A204.1 (cell line): ENCODE measurements at regions not wholly inside any gene's neighbourhood (a gene's known extent, or its start where the extent isn't known, plus 50 kb on each side); places are given as distances from the start of the nearest gene placed in this dataset.

Experiments
- FAIRE-seq: peaks from 2 replicates; lab custom pipeline; 2012; peaks lifted over from hg19 to GRCh38; lab: Jason Lieb, UNC

DNA sequence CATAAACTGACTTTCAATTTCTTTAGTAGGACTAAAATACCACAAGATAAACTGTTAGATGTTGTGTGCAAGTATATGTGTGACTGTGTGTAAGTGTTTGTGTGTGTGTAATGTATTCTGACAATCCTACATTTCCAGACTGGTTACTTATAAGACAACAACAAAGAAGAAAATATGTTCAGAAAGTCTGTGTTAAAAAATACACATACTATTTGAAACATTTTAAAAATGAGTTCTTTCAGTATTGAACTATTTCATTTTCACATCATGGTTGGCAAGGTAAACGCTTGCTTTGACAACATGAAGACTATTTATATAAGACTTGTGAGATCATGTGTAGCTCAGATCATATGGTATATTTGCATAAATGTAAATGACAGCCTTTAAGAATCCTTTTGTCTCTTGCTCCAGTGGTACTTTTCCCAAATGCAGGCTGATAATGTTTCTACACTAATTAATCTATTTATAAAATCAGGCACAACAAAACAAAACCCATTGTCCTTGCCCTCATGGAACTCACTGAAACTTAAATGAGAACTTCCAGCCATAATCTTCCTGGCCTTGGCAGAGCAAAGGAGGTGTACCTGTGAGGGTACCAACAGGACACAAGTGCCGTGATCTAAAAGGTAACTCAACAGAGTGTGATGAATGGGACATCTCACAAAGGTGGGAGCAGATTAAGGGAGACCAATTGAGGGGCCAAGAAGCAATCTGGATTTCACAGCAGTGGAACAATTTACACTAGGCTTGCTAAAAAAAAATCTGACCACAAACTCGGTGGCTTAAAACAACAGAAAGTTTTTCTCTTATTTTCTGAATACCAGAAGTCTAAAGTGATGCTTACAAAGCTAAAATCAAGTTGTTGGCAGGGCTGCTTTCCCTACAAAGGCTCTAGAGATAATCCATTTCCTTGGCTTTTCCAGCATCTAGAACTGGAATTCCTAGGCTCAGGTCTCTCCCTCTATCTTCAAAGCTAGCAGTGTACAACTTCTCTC lies 349.0 kb downstream of the TBC1D4 start:
- FAIRE-seq: no peak

DNA sequence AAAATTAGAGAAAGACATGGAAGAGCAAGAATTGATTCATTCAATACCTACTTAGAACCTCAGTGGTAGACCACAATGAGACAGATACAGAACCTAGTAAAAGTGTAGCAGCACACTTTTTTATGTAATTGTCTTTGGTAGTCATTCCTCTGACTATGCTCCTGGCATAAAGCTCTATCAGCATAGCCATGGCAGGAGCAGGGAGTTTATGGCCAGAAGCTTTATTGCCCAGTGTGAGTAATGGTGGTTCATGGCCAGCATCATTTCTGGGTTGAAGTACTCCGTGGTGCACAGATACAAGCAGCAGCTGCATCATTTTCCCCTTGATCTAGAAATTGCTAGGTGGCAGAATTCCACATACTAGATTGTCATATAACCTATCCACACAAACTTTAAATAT lies 352.6 kb downstream of the TBC1D4 start:
- FAIRE-seq: no peak

DNA sequence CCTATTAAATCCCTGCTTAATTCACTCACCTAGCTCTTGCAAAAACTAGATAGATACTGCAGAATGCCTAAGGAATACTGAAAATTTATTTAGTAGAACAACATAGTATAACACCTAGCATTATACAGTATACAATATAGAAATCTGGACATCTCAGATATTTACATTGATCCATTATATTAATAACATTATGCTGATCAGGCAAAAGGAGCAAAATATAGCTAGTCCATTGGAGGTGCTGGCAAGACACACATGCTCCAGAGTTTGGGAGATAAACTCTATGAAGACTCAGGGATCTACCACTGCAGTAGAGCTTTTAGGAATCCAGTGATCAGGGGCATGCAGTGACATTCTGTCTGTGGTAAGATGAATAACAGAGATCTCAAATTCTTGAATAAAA lies 357.6 kb downstream of the TBC1D4 start:
- FAIRE-seq: no peak

DNA sequence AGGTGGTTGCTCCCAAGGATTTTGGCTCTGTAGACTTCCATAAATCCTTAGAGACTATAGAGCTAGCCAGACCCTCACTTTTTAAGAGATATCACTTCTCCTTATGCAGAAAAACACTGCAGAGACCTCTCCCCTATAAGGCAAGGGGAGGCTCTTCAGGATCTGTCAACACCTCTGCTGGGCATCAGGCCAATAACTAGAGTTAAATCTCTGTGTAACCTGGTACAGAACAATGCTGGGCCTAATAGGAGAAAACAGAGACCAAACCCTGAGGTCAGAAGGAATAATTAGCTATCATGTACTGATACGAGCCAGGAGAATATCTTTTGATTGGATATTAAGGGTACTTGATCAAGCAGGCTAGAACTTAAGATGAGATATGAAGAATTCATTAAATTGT lies 358.5 kb downstream of the TBC1D4 start:
- no peak for FAIRE-seq

DNA sequence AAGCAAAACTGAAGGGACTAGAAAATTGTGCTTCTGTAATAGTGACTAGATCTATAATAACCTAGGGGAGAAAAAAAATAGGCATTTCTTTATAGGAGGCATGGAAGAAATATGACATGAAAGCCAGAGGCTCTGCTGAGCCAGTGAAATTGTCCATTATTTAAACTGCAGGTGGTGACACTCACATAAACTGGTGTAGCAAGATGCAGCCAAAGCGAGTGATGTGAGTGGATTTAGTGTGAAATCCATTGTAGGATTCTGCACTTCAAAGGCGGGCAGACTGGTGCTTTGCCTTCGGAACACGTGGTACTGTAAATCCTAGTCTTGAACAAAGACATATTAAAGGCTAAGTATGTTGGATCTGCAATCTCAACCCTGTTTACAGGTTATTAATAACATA lies 361.9 kb downstream of the TBC1D4 start:
- no peak for FAIRE-seq

DNA sequence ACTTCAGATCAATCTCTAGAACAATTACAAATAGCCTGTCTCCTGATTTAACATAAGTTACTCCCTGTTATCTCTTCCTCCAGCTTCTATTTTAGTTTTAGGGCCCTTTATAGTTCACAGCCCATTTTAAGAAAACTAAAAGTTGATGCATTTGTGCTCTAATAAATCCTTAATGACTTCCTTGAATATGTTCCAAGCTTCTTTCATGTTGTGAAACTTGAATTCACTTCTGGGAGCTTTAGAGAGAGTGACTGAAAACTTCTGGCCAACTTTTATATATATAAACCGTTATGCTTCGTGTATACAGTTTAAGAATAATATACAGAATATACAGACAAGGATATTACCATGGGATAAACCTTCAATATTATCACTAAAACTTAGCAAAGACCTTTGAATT lies 366.8 kb downstream of the TBC1D4 start:
- FAIRE-seq: no peak

DNA sequence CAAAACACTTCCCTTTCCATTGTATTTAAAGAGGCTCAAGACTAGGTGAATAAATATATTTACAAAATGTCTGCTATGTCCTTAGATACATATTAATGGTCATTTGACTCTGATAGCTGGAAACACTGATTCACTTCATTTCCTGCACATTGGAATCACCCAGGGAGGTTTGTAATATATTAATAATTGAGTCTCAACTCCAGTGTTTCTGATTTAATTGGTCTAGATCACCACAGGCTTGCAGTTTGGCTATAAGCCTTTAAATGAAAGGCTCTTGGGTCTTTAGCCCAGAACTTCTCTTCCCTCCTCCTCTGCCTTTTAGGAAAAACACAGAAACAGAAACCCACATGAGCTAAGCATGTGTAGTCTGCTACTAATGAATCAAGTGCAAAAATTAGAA lies 378.0 kb downstream of the TBC1D4 start:
- FAIRE-seq: no peak

DNA sequence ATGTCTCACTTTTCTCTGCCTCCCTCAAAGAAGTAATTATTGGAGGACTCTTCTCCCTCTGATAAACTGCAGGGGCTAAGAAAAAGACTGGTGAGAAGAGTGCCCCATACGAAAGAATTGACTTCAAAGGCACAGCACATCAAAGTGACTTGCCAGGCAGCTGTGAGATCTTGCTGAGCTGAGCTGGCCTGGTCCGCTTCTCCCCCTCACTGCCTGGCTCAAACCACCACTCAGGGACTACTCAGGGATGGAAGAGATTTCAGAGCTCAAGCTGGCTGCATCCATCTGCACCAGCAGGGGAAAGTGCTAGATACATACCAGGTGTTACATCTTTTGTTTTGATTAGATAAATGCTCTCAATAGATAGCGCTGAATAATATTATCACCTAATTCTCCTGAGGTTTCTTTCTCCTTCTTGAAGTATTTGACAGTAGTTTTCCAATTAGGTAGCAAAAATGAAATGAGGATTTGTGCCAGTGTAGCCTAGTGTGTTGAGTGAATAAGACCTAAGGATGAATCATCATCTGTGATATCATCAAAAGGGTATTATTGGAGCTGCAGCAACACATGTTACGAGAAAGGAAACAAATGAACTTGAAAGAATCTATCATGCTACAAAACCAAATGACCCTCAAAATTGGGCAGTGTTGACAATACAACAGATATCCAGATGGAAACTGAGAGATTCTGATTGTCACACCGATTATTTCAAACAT lies 379.8 kb downstream of the TBC1D4 start:
- no peak for FAIRE-seq

DNA sequence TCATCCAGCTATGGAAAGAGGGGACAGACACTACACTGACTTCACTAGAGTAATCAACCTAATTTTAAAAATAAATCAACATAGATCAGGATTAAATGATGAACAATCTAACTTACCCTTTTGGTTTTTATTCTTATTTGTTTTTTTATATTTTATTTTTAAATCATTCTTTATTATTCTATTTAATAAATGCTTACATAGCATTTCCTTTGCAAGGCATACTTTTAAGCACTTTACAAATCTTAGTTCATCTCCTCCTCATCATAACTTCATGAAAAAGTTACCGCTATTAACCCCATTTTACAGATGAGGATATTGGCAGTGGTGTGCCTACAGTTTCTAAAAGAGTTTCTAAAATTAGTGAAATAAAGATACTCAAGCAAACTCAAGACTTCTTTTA lies 380.6 kb downstream of the TBC1D4 start:
- no peak for FAIRE-seq

DNA sequence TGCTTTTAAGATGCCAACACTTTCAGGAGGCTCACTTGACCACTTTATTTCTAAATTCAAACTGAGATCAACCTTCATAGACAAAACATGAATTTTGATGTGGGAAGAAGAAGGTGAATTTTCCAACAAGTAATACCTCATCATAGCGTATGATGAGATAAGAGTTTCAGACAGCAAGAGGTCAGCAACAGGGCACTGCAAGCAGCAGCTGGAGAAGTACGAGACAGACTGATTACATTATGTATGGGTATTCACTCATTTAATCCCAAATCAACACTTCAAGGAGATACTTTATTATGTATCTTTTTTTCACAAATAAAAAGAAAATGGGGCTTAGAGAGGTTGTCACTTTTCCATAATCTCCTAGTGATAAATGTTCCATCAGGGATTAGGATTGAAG lies 389.8 kb downstream of the TBC1D4 start:
- no peak for FAIRE-seq

DNA sequence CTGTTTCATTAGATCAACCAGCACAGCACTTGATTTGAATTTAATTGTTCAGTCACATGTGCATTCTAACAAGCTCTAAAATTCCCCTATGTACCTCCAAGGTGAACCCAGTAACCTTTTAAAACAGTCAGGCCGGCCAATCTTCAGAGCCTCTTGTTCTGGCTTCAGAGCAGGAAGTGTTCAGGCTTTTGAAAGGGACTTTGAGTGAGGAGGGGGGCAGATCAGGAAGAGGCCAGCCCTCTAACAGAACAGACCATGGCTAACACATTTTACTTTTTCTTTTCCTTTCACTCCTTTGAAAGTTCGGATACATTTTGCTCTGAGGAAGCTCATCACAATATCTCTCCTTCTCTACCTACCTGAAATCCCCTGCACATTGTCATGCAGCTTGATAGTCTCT lies 390.3 kb downstream of the TBC1D4 start:
- no peak for FAIRE-seq

DNA sequence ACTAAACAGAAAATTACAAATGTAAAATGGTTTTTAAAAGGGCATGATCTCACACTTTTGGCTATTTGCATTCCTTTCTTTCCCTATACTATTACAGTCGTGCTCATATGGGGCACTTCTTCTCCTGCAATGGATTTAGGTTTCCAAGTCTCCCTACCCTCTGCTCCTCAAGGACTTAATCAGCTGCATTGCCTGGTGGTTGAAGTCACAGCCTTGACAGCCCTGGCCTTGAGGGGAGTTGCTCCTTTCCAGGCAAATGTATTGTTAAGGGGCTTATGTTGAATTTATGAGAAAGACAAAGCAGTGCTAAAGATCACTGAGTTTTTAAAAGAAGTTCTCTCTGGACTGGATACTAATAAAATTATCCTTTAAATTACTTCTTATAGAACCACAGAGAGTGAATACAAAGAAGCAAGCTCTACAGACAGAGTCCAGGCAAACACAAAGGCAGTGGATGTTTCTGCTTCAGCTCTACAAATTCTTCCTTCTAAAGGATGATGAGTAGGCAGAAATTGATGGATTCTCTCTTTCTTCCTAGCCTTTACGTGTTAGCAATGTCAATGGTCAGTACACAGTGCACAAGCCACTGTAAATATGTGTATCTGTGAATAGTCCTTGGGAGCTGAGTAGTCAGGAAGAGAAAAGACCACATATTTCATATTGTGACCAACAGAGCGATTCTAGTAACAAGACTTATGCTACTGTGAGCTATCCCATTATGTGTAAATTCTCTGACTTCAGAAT lies 390.9 kb downstream of the TBC1D4 start:
- no peak for FAIRE-seq

DNA sequence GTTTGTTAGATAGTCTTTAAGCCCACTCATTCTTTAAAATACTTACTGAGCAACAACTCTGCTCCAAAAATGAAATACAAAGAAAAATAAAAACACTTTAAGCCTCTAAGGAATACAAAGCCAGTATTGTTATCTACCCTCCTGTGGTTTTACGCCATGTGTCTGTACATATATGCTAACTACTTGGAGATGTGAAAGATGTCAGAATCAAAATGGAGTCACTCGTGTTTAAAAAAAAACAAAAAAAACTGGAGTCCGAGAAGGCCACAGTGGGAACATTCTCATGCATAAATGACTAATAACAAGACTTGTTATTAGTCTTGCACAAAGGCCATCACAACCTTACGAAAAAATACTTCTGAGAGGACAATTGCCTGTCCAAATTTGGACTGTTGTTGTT lies 393.1 kb downstream of the TBC1D4 start:
- FAIRE-seq: no peak

DNA sequence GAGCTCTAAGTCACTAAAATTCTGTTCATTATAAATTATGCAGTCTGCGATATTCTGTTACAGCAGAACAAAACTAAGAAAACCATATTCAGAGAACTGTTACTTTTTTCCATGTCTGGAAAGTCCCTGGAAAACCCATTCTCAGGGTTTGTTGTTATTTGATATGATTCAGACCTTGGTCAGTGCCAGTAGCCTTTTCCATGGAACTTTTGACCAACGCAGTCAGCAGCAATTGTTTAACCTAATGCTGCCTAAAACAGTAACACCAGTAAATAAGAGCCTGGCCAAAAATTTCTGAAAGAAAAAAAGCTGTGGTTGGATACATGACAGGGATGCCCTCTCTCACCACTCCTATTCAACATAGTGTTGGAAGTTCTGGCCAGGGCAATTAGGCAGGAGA lies 402.7 kb downstream of the TBC1D4 start:
- FAIRE-seq: no peak

DNA sequence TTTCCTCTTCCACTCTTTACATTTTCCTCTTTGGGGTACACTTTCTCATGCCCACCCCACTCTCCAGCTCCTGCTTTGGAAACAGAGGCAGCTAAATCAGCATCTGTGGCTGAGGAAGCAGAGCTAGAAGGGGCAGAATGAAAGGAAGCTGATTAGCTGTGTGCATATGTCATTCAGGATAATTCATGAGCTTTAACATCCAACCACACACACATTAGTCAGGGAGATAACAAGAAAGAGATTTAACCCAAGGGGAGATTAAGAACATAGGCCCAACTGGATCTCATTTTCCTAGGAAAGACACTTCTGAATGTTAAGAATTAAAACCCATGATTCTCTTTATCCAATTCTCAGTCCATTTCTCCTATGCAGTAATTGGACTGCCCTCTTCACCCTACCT lies 405.5 kb downstream of the TBC1D4 start:
- FAIRE-seq: no peak

DNA sequence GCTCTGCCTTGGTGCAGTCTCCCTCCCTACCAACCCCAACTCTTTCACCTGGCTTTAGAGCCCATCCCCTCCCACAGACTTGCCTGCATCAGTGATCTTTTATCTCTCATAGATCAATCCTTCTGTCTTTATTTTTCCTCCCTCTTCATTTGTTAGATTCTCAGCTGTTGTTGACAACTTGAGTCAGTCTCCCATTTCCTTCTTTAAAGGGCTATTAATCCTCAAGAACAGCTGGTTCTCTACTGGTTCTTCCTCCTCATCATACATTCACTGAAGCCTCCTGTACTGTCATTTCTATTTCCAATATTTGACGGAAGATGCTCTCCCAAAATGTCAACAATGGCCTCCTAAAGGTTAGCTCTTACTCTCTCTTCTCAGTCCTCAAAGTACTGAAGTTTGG lies 408.2 kb downstream of the TBC1D4 start:
- no peak for FAIRE-seq

DNA sequence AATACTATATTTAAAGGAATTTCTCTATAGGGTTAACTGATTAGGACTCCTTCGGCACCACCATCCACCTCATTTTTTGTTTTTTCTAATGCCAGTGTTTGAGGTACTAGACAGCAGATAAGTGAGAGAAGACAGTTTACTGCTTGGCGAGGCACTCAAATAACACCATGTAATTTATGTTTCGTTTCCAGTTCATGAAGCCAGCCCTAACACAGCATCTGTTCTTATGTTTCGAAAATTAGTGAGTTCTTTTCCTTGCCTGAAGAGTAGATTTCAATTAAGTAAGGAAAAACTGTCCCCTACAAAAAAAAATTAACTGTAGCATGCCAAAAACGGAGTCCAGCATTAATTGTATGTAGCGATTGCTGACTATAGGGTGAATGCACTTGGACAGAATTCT lies 409.1 kb downstream of the TBC1D4 start:
- FAIRE-seq: no peak

DNA sequence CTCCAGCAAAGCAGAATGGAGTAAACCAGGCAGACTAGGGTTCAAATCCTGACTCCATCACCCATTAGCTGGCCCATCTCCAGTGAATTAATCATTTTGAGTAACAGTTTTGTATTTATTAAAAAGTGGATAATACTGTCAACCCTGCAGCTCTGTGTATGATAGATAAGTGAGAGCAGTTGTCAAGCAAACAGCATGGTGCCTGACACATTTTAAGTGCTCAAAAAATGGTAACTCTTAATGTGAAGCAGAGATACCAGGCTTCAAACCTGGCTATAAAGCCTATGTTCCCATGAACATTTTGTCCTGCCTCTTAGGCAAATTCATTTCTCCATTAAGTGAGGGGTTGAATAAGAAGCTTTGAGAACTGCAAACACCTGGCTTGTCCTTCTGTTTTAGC lies 409.6 kb downstream of the TBC1D4 start:
- no peak for FAIRE-seq

DNA sequence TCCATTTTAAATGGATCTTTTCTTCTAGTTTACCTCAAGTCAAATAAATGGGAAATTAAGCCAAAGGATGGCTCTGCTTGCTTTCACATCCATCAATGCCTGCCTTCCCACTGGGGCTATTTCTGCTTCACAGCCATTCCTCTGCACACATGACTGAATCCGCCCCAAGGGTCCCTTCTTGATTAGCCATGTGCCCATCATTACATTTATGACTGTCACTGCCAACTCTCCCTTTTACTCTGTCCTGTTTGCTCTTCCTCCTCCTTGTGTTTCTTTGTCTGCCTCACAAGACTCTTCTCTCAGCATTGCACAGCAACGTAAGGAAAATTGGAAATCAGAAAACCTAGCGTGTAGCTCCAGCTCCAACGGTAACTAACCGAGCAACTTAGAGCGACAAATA lies 410.2 kb downstream of the TBC1D4 start:
- FAIRE-seq: no peak

DNA sequence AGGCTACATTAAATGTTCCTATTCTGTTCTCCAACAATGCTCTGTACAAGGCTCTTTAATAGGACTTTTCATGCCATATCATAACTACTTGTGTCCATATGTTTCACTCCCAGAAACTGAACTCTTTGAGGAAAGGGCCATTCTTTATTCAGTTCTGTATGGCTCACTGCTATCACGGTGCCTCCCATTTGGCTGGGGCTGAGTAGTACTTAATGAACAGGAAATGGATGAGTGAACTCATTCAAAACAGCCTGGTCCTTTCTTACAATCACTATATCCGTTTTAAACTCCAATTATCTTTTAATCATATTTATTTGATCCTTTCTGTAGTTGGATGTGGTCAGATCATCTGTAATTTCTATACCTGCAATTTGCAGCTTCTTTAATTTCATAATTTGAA lies 410.6 kb downstream of the TBC1D4 start:
- FAIRE-seq: no peak

DNA sequence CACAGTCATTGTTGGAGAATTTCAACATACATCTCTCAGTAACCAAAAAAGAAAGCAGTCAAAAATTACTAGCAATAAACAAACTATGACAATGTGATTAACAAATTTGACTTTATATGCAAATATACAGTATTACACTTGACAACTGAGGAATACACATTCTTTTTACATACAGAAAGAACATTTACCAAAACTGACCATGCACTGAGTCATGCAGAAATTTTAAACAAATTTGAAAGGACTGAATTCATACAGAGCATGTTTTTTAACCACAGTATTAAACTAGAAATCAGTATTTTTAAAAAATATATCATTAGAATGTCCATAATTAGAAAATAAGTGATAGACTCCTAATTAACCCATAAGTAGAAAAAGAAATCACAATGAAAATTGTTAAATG lies 420.1 kb downstream of the TBC1D4 start:
- no peak for FAIRE-seq

DNA sequence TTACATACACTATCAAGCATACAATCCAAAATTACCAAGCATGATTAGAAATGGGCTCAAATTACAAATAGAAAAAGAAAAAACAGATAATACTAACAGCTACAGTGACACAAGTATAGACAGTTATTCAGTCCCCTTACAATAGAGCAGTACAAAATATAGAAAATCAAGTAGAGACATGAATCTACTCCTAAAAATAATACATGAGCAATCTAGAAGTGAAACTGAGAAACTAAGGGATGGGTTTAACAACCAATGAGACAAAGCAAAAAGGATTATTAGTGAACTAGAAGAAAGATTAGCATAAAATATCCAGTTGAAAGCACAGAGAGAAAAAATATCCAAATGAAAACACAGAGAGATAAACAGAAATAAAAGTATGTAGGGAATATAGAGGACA lies 426.7 kb downstream of the TBC1D4 start:
- no peak for FAIRE-seq

DNA sequence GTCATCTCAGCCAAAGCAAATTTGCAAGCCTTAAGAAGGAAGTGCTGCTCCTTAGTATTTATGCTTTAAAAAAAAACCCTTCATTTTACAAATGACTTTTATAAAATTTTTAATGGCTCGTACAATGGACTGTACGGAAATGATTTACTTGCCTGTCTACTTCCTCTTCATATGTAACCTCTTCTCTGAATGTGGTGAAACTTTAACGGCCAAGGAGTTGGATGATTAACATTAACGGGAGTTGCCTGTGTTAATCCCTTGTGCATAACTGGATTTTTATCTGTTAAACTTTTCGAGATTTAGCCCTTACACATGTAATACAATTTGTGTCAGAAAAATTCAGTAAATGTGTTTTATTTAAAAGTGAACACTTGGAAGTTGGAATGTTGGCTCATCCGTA lies 429.4 kb downstream of the TBC1D4 start:
- no peak for FAIRE-seq
